ENCODE measurements at regions not wholly inside any gene's neighbourhood (a gene's known extent, or its start where the extent isn't known, plus 50 kb on each side); places are given as distances from the start of the nearest gene placed in this dataset.

DNA sequence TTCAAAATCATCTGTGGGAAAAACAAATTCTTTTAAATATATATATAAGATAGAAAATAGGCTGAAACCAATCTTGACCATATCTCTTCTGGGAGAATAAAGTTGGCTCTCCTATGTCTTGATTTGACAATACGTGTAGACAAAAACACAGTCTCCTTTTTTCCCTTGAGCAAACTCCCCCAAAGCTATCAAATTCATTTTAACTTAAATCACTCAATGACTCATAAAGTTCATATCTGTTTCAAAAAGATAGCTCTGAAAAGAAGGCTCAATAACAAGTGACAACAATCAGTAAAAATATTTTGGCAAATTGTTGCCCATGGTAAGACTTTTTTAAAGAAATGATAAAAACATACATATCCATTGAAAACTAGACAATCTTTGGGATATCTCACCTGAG, 236.0 kb upstream of the TENT5A start:
- Histone ChIP-seq H3K4me3 (ENCODE audit: low read depth in 1 of 2, low read length in 2 of 2) (no peak overlapping the region), H3K36me3 (ENCODE audit: control insufficient read depth in 1 of 2, insufficient read depth in 2 of 2, low read length in 2 of 2) (no peaks in the 10 kb centered on the region), H3K27ac (ENCODE audit: low read length) (no peak overlapping the region), H3K4me1 (ENCODE audit: control insufficient read depth in 1 of 2, insufficient read depth in 2 of 2, low read length in 2 of 2) (no peaks in the 10 kb centered on the region), H3K27me3 (ENCODE audit: low read depth, low read length) (no peaks in the 10 kb centered on the region), H3K9me3 (ENCODE audit: control insufficient read depth in 1 of 2, low read length in 2 of 2) (no peaks in the 10 kb centered on the region)

DNA sequence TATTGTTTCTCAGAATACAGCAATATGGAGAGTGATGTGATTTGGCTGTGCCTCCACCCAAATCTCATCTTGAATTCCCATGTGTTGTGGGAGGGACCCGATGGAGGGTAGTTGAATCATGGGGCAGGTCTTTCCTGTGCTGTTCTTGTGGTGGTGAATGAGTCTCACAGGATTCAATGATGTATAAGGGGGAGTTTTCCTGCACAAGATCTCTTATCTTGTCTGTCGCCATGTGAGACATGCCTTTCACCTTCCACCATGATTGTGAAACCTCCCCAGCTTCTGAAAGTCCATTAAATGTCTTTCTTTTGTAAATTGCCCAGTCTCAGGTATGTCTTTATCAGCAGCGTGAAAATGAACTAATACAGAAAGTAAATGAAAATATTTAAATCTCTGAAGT, 234.8 kb upstream of the TENT5A start:
- Histone ChIP-seq H3K27me3 (ENCODE audit: low read depth, low read length) (no peaks in the 10 kb centered on the region), H3K36me3 (ENCODE audit: control insufficient read depth in 1 of 2, insufficient read depth in 2 of 2, low read length in 2 of 2) (no peaks in the 10 kb centered on the region)

DNA sequence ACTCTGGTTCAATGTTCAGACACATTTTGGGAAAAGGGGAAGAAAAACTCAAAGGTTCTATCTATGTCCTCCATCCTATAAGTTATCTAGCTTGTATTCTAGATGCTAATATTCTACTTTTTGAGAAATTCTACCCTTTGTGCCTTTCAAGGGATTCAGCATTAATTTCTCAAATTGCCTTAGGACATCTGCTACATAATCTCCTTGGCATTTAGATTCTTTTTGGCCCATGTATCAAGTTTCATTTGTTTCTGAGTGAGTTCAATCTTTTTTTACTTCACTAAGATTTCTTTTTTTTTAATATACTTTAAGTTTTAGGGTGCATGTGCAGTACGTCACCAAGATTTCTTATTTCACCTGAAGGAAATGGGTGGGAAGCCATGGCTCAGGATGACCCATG, 232.7 kb upstream of the TENT5A start:
- Histone ChIP-seq H3K36me3 (ENCODE audit: control insufficient read depth in 1 of 2, insufficient read depth in 2 of 2, low read length in 2 of 2) (no peaks in the 10 kb centered on the region), H3K27me3 (ENCODE audit: low read depth, low read length) (no peaks in the 10 kb centered on the region)

More for the DNA sequence above, 234.8 kb upstream of the TENT5A start:
- Histone ChIP-seq H3K27ac (ENCODE audit: low read length) (no peak overlapping the region), H3K4me1 (ENCODE audit: control insufficient read depth in 1 of 2, insufficient read depth in 2 of 2, low read length in 2 of 2) (no peaks in the 10 kb centered on the region), H3K4me3 (ENCODE audit: low read depth in 1 of 2, low read length in 2 of 2) (no peak overlapping the region), H3K9me3 (ENCODE audit: control insufficient read depth in 1 of 2, low read length in 2 of 2) (no peaks in the 10 kb centered on the region)

DNA sequence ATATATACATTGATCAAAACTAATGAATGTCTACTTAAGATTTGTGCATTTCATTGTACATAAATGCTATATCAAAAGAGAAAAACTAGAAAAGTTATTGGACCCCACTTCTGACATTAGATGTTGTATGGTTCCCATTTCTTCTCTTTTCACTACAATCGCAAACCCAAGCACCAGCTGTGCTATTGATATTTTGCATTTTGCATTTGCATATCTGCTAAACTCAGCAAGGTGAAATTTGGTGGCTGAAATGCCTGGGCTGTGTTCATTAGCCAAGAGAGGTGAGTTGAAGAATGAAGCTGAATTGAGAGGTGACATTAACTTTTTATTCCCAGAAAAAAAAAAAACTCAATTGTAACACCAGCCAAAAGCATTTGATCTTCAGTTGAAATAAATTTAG, 232.1 kb upstream of the TENT5A start:
- H3K36me3 ChIP-seq (ENCODE audit: control insufficient read depth in 1 of 2, insufficient read depth in 2 of 2, low read length in 2 of 2), result no peaks in the 10 kb centered on the region
- H3K4me1 ChIP-seq (ENCODE audit: control insufficient read depth in 1 of 2, insufficient read depth in 2 of 2, low read length in 2 of 2), result no peaks in the 10 kb centered on the region
- no peak overlapping the region for H3K27ac ChIP-seq (ENCODE audit: low read length)
- H3K27me3 ChIP-seq (ENCODE audit: low read depth, low read length), result no peaks in the 10 kb centered on the region
- H3K4me3 ChIP-seq (ENCODE audit: low read depth in 1 of 2, low read length in 2 of 2), result no peak overlapping the region
- H3K9me3 ChIP-seq (ENCODE audit: control insufficient read depth in 1 of 2, low read length in 2 of 2), result peaks cover 0 to 4% of the 10 kb centered on the region in 2 donors

More for the DNA sequence above, 232.7 kb upstream of the TENT5A start:
- H3K4me3 ChIP-seq (ENCODE audit: low read depth in 1 of 2, low read length in 2 of 2), result no peak overlapping the region
- H3K27ac ChIP-seq (ENCODE audit: low read length), result no peak overlapping the region
- no peaks in the 10 kb centered on the region for H3K4me1 ChIP-seq (ENCODE audit: control insufficient read depth in 1 of 2, insufficient read depth in 2 of 2, low read length in 2 of 2)
- no peaks in the 10 kb centered on the region for H3K9me3 ChIP-seq (ENCODE audit: control insufficient read depth in 1 of 2, low read length in 2 of 2)

DNA sequence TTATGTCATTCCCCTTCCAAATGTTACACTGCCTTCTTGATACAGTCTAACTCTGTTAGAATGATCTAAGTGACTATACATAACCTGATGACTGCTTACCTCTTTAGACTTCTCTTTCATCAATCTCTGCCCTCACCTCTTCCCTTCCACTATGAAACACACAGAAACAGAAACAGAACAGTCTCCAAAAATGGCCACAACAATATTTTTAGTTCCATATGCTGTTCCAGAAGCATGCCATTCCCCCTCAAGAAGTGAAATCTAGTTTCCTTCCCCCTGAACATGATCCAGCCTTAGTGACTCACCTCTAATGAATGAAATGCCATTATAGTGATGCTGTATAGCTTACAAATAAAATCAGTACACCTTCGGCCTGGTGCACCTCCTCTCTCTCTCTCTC, 229.3 kb upstream of the TENT5A start:
- H3K4me3 ChIP-seq (ENCODE audit: low read depth in 1 of 2, low read length in 2 of 2), result no peak overlapping the region
- peaks cover 5 to 11% of the 10 kb centered on the region in 2 donors for H3K9me3 ChIP-seq (ENCODE audit: control insufficient read depth in 1 of 2, low read length in 2 of 2)
- no peaks in the 10 kb centered on the region for H3K36me3 ChIP-seq (ENCODE audit: control insufficient read depth in 1 of 2, insufficient read depth in 2 of 2, low read length in 2 of 2)
- no peaks in the 10 kb centered on the region for H3K4me1 ChIP-seq (ENCODE audit: control insufficient read depth in 1 of 2, insufficient read depth in 2 of 2, low read length in 2 of 2)
- no peaks in the 10 kb centered on the region for H3K27me3 ChIP-seq (ENCODE audit: low read depth, low read length)
- no peak overlapping the region for H3K27ac ChIP-seq (ENCODE audit: low read length)

DNA sequence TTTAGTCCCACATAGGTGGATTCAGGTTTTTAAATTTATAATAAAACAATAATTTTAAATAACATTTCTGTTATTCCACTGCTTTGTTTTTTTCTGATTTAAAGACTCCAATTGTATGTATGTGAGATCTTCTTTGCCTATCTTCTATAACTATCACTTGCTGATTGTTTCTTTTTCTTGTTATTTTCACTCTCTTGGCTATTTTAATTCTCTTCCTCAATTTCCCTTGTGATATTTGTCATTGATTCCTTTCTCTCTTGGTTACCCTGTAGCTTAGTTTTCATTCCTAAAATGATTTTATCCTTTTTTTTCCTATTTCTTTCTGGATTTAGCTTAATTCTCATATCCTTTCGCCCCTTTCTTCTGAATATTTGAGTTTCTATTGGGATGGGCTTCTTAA, 227.3 kb upstream of the TENT5A start:
- Histone ChIP-seq H3K9me3 (ENCODE audit: control insufficient read depth in 1 of 2, low read length in 2 of 2) (peaks cover 8 to 11% of the 10 kb centered on the region in 2 donors), H3K4me1 (ENCODE audit: control insufficient read depth in 1 of 2, insufficient read depth in 2 of 2, low read length in 2 of 2) (no peaks in the 10 kb centered on the region), H3K4me3 (ENCODE audit: low read depth in 1 of 2, low read length in 2 of 2) (no peak overlapping the region), H3K27me3 (ENCODE audit: low read depth, low read length) (no peaks in the 10 kb centered on the region), H3K36me3 (ENCODE audit: control insufficient read depth in 1 of 2, insufficient read depth in 2 of 2, low read length in 2 of 2) (no peaks in the 10 kb centered on the region), H3K27ac (ENCODE audit: low read length) (no peak overlapping the region)

DNA sequence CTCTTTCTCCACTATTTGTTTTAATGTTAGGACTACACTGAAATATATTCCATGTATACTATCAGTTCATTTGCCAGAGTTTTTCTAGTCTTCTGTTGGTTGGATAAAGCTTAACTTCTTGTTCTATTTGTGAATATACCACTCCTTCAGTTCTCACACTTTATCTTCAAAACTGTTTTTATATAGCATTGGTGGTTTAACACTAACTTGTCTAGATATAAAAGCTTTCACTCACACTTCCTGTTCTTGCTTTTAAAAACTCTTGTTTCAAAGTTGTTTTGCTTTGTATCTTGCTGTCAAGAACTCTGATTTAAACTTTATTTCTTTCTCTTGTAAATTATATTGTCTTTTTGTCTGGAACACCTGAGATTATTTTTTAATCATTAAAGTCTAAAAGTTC, 226.8 kb upstream of the TENT5A start:
- no peak overlapping the region for H3K27ac ChIP-seq (ENCODE audit: low read length)
- no peak overlapping the region for H3K4me3 ChIP-seq (ENCODE audit: low read depth in 1 of 2, low read length in 2 of 2)
- no peaks in the 10 kb centered on the region for H3K27me3 ChIP-seq (ENCODE audit: low read depth, low read length)
- H3K36me3 ChIP-seq (ENCODE audit: control insufficient read depth in 1 of 2, insufficient read depth in 2 of 2, low read length in 2 of 2), result no peaks in the 10 kb centered on the region
- no peaks in the 10 kb centered on the region for H3K4me1 ChIP-seq (ENCODE audit: control insufficient read depth in 1 of 2, insufficient read depth in 2 of 2, low read length in 2 of 2)
- peaks cover 10 to 11% of the 10 kb centered on the region in 2 donors for H3K9me3 ChIP-seq (ENCODE audit: control insufficient read depth in 1 of 2, low read length in 2 of 2)

DNA sequence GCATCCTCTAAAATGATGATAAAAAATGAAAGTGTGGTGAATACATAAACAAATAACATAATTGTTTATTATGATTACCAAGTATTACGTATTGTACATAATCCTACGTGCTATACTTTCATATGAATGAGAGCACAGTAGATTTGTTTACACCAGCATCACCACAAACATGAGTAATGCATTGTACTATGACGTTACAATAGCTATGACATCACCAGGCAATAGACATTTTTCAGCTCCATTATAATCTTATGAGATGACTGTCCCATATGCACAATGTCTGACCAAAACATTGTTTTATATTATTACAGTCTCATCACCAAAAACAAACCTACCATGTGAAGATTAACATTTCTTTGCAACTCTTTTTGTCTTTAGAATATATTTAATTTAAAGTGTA, 225.7 kb upstream of the TENT5A start:
- H3K9me3 ChIP-seq (ENCODE audit: control insufficient read depth in 1 of 2, low read length in 2 of 2), result peaks cover 11 to 12% of the 10 kb centered on the region in 2 donors
- no peaks in the 10 kb centered on the region for H3K27me3 ChIP-seq (ENCODE audit: low read depth, low read length)
- H3K4me3 ChIP-seq (ENCODE audit: low read depth in 1 of 2, low read length in 2 of 2), result no peak overlapping the region
- H3K36me3 ChIP-seq (ENCODE audit: control insufficient read depth in 1 of 2, insufficient read depth in 2 of 2, low read length in 2 of 2), result no peaks in the 10 kb centered on the region
- H3K4me1 ChIP-seq (ENCODE audit: control insufficient read depth in 1 of 2, insufficient read depth in 2 of 2, low read length in 2 of 2), result no peaks in the 10 kb centered on the region
- H3K27ac ChIP-seq (ENCODE audit: low read length), result no peak overlapping the region

DNA sequence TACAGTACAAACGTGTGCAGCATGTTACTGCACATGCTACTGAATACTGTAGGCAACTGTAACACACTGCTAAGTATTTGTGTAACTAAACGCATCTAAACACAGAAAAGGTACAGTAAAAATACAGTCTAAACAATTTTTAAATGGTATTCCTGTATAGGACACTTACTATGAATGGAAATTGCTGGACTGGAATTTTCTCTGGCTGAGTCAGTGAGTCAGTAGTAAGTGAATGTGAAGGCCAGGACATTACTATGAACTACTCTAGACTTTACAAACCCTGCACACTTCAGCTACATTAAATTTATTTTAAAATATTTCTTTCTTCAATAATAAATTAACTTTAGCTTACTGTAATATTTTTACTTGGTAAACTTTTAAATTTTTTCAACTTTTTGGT, 225.0 kb upstream of the TENT5A start:
- no peak overlapping the region for H3K27ac ChIP-seq (ENCODE audit: low read length)
- no peak overlapping the region for H3K4me3 ChIP-seq (ENCODE audit: low read depth in 1 of 2, low read length in 2 of 2)
- no peaks in the 10 kb centered on the region for H3K4me1 ChIP-seq (ENCODE audit: control insufficient read depth in 1 of 2, insufficient read depth in 2 of 2, low read length in 2 of 2)
- no peaks in the 10 kb centered on the region for H3K27me3 ChIP-seq (ENCODE audit: low read depth, low read length)
- H3K9me3 ChIP-seq (ENCODE audit: control insufficient read depth in 1 of 2, low read length in 2 of 2), result peaks cover 11 to 14% of the 10 kb centered on the region in 2 donors
- H3K36me3 ChIP-seq (ENCODE audit: control insufficient read depth in 1 of 2, insufficient read depth in 2 of 2, low read length in 2 of 2), result no peaks in the 10 kb centered on the region

DNA sequence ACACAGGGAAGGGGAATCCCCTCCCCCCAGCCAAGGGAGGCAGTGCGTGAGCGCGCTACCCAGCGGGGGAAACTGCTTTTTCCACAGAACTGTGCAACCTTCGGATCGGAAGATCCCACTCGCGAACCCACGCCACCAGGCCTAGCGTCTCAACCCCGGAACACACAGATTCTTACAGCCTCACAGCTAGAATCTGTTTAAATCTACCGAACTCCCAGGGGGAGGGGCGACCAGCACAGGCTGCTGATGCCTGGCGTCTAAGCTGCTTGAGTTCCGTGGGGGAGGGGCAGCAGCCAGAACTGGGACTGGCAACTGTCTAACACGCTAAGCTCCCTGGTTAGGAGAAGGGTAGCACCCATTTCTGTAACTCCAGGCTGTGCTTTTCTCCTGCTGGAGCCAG, 217.3 kb upstream of the TENT5A start:
- Histone ChIP-seq H3K9me3 (ENCODE audit: control insufficient read depth in 1 of 2, low read length in 2 of 2) (peaks cover 0 to 7% of the 10 kb centered on the region in 2 donors), H3K36me3 (ENCODE audit: control insufficient read depth in 1 of 2, insufficient read depth in 2 of 2, low read length in 2 of 2) (no peaks in the 10 kb centered on the region), H3K27ac (ENCODE audit: low read length) (no peak overlapping the region), H3K4me1 (ENCODE audit: control insufficient read depth in 1 of 2, insufficient read depth in 2 of 2, low read length in 2 of 2) (no peaks in the 10 kb centered on the region), H3K27me3 (ENCODE audit: low read depth, low read length) (no peaks in the 10 kb centered on the region), H3K4me3 (ENCODE audit: low read depth in 1 of 2, low read length in 2 of 2) (no peak overlapping the region)

DNA sequence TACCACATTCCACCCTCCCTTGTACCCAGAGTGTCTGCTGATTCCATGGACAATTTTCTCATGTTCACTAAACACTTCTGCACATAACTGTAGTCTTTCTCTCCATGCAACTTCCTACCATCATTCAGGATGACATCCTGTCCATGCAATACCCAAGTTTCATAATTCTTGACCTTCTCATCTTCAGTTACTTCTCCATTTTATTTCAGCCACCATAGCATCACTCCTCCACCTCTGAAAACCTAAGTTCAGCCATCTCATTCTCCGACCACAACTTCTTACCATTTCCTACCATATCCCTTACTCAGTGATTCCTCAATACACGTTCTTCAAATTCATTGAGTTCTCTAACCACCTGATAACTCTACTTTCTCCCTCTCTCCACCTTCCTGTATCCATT, 216.5 kb upstream of the TENT5A start:
- no peaks in the 10 kb centered on the region for H3K36me3 ChIP-seq (ENCODE audit: control insufficient read depth in 1 of 2, insufficient read depth in 2 of 2, low read length in 2 of 2)
- no peak overlapping the region for H3K4me3 ChIP-seq (ENCODE audit: low read depth in 1 of 2, low read length in 2 of 2)

DNA sequence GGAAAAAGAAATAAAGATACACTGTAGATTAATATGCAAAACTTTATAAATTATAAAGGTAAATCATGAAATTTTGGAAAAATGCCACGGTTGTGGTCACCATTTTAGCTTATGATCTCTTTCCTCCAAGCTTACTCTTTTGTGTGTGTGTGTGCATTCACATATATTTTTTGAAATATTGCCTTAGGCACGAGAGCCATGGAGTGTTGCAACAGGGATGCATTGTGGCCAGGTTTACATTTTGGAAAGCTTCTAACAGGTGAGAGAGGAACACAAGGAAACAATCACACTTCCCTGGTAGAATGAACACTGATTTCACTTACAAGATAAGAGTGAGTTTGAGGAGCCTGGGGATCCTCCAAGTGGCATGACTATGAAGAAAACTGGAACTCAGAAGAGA, 214.5 kb upstream of the TENT5A start:
- H3K9me3 ChIP-seq (ENCODE audit: control insufficient read depth in 1 of 2, low read length in 2 of 2), result no peaks in the 10 kb centered on the region
- no peaks in the 10 kb centered on the region for H3K36me3 ChIP-seq (ENCODE audit: control insufficient read depth in 1 of 2, insufficient read depth in 2 of 2, low read length in 2 of 2)
- H3K27me3 ChIP-seq (ENCODE audit: low read depth, low read length), result no peaks in the 10 kb centered on the region
- H3K4me1 ChIP-seq (ENCODE audit: control insufficient read depth in 1 of 2, insufficient read depth in 2 of 2, low read length in 2 of 2), result no peaks in the 10 kb centered on the region
- H3K27ac ChIP-seq (ENCODE audit: low read length), result no peak overlapping the region
- no peak overlapping the region for H3K4me3 ChIP-seq (ENCODE audit: low read depth in 1 of 2, low read length in 2 of 2)

More for the DNA sequence above, 216.5 kb upstream of the TENT5A start:
- H3K4me1 ChIP-seq (ENCODE audit: control insufficient read depth in 1 of 2, insufficient read depth in 2 of 2, low read length in 2 of 2), result no peaks in the 10 kb centered on the region
- H3K27me3 ChIP-seq (ENCODE audit: low read depth, low read length), result no peaks in the 10 kb centered on the region
- no peak overlapping the region for H3K27ac ChIP-seq (ENCODE audit: low read length)
- peaks cover 0 to 2% of the 10 kb centered on the region in 2 donors for H3K9me3 ChIP-seq (ENCODE audit: control insufficient read depth in 1 of 2, low read length in 2 of 2)
